Left kidney (tissue), 1 donor: ENCODE measurements at regions not wholly inside any gene's neighbourhood (a gene's known extent, or its start where the extent isn't known, plus 50 kb on each side); places are given as distances from the start of the nearest gene placed in this dataset.

Experiments
- DNase-seq: peaks from one replicate; pipeline ENCODE4 v3.0.0-alpha.2; 2013

DNA sequence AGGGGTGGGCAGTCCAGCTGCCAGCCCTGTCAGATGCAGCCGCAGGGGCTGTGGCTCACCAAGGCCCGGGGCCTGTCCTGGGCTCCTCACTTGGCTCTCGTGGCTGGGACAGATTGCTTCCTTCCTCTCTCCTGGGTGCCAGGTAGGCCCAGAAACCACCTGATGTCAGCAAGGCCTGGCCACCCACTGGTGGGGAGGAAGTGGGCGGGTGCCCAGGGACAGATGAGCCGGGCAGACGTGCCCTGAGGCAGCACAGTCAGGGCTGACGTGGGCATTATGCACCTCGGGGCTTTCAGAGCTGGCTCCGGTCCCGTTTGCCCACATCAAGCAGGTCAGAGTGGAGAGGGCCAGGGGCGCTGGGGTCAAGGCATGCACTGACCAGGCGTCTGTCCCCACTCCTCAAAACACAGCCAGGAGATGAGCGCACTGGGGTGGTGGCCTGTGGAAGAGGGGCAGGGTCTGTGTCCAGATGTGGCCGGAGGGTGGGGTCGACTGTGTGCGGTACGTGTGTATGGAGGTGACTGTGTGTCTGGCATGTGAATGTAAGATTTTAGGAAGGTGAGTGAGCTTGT, 133.2 kb upstream of the PTPN1 start:
- DNase-seq = no peak

DNA sequence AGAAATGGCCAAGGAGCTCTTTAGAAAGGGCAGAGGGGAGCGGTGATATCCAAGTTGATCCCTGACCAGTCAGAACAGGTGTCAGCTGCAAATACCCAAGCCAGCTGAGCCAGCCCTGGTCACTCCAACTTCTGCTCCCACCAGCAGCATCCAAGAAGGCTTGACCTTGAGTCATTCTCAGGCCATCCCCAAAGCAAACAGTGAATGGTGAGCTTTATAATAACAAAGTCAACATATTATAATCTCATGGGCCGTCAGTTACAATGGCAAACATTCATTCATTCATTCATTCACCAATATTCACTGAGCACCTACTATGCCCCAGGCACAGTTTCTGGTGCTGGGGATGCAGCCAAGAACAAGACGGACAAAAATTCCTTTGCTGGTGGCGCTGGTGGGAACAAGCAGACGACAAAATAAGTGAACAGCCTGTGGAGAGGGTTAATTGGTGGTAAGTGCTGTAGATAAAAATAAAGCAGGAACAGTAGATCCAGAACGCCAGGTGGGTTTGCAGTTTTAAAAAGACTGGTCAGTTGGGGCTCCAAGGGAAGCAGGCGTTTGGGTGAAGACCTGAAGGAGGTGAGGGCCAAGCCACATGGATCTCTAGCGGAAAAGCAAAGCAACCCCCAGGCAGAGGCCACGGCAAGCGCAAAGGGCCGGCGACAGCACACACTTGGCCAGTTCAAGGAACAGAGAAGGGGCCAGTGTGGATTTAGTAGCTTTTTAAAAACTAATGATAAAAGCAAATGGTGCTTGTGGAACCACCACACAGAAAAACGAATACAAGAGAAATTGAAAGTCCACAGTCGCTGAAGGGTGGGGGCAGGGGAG, 131.8 kb upstream of the PTPN1 start:
- DNase-seq = no peak

DNA sequence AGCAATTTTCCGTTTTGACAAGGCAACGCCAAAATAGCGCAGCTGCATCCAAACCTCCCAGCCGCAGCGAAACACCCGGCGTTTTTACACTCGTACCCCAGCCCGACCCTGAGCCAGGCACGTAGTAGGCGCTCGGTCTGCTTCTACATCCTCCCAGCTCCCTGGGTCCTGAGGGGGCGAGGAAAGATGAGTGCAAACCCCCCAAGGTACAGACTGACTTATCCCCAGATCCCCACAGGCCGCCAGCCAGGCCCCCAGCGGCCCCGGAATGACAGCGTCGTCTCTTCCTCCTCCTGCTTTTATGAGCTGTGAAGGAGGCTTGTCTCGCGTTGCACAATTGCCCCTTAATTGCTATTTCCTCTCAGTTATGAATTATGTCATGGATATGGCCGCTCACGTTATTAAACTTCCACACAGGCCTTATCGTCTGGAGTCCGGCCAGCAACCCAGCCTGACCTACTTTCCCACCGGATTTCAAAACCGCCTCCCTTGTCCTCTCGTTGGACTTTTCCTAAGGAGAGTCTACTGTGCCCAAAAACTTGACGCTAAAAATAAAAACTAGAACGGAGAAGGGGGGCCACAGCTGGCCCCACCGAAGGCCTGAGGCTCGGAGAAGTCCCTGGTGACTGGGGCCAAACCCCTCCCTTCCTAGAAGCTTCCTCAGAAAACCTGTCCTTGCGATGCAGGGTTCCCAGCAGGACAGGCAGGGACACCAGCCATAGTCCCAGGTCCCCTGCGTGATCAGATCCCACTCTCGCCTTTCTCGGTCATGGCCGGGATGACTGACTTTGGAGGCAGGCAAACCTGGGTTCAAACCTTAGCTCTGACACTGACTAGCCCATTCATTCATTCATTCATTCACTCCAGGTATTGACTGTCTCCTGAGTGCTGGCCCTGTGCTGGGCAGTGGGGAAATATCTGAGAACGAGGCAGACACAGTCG, 130.9 kb upstream of the PTPN1 start:
- peak; percentile 41 for DNase-seq

DNA sequence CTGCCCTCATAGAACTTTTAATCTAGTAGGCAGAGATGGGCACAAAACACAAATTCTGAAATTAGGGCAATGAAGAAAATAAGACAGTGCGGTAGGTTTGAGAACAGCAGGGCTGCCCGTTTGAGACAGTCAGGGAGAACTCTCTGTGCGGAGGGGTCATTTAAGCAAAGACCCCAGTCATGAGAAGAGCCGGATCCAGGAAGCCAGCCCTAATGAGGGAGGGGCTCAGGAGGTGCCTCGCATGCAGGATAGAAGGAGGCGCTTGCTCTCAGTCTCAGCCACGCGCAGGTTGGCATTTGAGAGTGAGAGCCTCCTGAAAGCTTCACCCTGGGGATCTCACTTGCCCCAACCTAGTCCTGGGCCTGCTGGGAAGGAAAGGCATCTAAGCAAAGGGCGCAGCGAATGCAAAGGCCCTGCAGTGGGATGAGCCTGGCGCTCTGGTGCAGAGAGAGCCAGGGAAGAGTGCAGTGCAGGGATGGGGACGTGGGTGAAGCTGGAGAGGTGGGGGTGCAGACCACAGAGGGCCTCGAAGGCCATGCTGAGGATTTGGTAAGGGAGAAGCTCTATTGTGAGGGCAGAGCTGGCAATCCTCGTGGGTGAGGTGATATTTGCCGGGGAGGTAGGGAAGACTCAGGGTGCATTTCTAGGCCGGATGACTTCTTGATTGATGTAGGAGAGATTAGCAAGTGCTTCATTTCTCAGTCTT, 130.0 kb upstream of the PTPN1 start:
- no peak for DNase-seq

DNA sequence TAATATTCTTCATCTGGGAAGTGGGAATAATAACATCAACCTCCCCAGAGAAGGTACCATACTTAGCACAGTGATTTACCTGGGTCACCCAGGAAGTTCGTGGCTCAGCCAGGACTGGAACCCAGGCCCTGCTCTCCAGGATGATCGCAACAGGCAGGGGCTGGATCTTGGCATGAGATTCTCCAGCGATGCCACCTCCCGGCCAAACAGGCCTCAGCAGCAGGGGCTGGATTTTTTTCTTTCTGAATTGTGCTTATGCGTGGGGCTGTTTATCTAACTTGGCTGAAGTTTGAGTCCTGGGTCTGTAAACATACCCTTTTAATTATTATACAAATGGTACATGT, 129.5 kb upstream of the PTPN1 start:
- no peak for DNase-seq

DNA sequence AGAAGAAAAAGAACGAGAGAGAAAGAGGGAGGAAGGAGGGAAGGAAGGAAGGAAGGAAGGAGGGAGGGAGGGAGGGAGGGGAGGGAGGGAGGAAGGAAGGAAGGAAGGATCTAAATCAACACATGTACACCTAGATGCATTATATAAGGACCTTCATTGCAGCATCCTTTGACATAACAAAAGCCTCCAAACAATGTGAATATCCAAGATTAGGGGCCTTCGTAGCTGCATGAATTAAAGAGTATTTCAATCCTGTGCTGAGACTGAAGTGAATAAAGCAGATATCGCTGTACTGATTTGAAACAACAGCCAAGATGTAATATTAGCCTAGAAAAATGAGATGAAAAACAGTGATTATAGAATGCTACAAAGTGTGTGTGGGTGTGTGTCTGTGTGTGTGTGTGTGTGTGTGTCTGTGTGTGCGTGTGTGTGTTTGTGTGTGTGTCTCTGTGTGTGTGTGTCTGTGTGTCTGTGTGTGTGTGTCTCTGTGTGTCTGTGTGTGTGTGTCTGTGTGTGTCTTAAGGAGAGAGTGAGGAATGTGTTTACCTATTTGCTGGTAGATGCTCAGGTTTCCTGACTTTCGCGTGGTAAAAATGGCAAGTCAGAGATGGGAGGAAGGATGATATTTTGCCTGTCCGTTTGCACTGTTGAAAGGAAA, 129.0 kb upstream of the PTPN1 start:
- no peak for DNase-seq

DNA sequence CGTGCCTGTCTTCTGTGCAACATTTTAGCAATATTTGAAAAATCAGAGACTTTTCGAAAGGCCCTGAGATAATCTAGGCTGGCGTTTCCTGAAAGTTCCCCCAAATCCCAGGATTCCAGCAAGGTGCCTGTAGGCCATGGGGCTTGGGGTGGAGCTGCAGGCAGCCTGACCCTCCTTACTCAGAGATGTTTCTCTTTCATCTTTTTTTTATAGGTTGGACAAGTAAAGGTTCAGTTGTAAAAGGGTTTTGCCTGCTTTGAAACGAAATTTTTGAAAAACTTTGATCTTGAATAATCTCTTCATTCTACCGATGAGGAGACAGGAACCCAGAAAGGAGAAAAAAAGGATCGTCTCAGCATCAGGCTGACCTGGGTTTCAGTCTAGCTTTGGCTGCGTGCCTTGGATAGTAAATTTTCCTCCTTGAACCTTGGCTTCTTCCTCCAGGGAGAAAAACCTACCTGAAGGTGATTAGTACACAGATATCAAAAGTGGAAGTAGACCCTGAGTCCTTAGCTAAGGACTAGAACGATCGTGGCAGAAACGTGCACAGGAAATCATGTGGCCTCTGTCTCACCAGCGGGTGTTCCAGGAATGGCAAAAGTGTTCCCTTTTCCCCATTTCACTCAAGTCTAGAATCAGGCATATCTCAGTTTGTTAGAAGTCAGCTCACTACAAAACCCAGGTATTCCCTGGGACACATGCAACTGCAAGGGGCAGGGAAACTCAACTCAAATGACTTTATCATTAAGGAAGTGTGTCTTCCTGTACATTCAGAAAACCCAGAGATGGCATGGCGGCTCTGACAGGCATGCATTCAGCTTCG, 128.2 kb upstream of the PTPN1 start:
- DNase-seq = no peak

DNA sequence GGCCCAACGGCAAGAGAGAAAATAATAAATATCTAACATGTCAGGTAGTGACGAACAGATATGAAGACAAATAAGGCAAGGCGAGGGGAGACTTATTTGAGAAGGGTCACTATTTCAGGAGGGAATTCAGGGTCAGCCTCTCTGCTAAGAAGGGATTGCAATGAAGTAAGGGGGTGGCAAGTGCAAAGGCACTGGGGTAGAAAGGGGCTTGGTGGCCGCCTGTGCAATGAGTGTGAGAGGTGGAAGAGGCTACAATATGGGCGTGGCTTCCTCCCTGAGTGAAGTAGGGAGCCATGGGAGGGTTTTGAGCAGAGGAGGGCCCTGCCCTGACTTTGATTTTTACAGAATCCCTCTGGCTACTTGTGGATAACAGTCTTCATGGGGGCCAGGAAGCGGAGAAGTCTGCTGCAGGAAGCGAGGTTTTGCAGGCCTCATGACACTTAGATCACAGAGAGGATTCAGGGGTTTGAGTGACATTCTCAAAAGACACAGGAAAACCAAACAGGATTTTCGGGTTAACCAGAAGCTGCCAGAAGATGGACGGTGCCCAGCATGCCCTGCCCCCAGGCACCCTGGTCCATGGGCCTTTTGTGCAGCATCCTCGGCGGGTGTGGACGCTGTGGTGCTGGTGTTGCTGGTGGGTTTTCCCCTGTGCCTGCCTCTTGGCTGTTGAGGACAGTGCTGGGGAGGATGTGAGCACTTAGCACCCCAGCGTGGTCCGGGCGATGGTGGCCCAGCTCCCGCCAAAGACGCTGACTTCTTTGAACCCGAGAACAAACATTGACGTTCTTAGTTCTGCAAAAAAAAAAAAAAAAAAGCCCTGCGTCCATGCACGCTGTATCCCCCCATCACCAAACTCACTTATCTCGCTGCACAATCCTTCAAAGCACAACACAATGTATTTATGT, 124.2 kb upstream of the PTPN1 start:
- no peak for DNase-seq

DNA sequence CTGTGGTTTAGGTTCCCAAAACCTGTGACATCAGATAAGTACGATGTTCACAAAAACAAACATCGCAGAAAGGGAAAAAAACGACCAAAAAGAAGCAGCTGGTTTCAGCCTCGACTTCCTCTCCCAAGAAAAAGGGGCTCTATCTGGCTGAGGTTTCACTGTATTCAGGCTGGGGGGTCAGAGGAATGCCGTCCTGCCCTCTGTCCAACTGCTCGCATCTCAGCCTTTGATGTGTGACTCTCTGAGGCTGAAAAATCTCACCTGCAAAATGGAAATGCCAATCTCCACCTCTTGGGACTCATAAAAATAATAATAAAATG, 123.6 kb upstream of the PTPN1 start:
- no peak for DNase-seq

DNA sequence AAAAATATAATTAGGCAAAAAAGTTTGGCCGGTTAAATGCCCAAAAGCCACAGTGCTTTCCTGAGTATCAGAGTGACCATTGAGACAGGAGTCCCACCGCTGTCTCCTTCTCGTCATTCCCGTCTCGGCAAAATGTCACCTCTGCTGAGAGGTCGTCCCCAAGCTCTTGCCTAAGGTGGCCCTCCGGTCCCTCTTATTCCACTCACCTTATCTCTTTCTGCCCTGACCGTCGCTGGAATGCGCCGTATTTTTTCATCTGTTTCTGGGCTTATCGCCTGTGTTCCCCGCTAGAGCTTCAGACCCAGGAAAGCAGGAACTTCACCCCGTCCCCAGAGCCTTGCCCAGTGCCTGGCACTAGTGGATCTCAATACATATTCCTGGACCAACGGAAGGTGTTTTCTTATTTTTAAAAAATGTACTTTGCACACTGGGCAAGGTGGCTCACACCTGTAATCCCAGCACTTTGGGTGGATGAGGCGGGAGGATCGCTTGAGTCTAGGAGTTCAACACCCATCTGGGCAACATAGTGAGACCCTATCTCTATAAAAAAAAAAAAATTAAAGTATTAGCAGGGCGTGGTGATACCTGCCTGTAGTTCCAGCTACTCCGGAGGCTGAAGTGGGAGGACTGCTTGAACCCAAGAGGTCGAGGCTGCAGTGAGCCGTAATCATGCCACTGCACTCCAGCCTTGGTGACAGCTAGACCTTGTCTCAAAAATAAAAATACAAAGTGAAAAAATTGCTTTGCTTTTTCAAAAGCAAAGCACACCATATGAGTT, 122.8 kb upstream of the PTPN1 start:
- no peak for DNase-seq

DNA sequence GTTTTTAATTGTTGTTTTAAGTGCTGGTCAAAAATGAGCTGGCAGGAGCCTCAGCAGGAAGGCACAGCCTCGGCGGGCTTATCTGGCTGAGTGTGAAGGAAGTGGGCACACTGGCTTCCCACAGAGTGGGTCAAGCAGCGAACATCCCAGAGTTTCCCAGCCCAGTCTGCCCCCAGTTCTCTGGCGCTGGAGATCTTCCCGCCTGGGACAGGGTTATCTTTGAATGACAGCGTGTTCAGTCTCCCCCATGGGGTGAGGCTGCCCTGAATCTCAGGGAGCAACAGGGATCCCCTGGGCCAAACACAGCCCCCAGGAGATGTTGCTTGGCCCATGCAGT, 122.2 kb upstream of the PTPN1 start:
- DNase-seq = no peak

DNA sequence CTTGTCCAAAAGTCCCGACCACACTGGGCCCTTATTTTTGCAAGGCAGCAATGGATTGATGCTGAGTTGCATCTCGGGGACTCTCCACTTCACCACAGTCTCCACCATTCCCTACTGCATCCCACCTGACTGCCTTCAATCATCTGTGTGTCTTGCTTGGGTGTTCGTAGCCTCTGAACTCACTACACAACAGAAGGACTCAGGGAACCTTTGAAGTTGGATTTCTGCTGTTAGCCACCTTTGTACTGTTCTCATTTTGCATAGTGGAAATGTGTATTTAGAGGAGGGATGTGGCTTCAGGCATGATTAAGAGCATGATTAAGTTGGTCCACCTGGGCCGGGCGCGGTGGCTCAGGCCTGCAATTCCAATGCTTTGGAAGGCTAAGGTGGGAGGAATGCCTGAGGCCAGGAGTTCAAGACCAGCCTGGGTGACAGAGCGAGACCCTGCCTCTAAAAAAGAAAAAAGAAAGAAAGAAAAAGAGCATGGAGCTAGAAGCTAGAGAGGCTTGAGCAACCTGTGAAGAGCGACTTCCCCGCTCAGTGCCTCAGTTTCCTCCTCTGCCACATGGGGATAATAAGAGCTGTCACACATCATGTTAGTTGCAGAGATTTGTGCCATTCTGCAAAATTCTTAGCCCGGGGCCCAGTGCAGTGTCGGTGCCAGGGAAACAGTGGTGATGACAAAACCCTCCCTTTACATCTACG, 121.3 kb upstream of the PTPN1 start:
- DNase-seq = no peak

DNA sequence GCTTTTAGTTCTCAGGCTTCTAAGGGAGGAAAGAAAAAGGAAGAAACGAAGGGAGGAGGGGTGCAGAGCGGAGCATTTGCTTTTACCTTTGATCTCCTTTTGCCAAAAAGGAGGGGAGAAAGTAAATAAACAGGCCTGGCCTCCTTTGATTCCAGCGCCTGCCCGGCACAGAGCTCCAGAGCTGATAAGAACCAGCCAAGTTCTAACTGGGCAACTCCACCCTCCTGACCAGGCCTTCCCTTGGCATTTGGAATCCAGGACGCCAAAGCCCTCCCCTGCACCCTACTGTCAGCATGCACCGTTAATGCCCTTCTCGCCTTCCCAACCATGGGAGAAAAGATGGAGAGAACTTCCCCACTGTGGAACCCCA, 120.8 kb upstream of the PTPN1 start:
- DNase-seq = no peak

DNA sequence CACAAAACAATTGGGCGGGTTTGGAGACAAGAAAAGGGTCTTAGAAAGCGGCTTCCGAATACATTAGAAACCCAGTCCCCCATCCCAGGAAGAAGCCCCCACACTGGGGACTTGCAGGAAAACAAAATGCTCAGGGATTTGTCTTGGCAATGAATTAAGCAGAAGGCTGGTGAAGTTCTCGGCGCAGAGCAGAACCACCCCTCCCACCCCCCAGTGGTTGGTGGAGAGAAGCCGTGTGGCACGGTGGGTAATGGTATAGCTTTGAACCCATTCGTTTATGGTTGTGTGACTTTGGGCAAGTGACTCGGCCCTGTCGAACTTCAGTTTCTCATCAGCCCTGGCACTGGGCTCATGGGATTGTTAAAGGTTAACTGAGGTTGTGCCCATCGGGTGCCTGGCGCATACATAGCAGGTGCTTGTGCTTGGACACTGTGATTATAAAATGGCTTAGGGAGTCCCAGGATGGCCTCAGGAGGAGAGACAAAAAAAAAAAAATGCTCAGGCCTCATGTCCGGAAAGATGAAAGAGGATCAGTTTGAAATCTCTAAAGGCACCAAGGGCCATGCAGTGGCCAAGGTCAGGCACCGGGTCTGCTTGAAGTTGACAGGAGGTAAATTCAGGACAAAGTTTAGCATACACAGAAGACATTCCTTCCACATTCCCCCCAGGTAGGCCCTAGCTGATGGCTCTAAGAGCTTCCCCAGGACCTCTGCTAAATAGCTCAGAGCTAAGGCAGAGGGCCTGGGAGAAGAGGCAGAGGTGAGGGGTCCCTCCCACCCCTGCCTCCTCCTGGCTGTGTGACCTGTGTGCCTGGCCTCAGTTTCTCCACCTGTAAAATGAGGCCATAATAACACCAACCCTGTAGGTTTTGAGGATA, 120.1 kb upstream of the PTPN1 start:
- DNase-seq = no peak

DNA sequence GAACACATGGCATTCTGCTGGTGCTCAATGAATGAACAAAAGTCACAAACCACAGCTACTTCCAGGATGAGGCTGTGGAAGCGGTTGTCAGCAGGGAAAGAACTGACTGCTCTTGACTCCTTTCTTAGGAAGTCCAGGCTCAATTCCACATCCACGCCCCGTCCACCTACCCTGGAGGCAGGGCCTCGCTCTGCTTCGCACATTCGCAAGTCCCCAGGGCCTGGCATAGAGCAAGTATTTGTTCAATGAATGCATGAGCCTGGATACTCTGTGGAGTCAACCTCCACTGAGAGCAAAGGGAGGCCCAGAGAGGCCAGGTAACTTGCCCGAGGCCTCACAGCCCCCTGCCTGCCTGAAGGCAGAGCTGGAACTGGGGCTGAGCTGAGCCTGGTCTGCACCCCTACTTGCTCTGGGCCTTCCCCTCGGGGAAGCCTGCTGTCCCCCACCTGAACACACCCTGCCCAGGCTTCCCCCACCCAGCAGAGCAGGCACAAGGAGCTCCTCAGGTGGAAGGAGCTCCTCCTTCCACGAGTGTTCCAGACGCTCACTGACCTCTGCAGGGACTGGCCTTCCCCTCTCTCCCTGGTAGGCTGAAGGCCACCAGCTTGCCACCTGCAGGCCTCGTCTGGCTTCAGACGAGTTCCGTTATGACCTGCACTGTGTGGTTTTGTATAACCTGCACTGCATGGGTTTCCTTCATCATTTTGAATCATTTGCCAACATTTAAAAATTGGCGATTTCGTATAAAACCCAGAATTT, 119.3 kb upstream of the PTPN1 start:
- no peak for DNase-seq

DNA sequence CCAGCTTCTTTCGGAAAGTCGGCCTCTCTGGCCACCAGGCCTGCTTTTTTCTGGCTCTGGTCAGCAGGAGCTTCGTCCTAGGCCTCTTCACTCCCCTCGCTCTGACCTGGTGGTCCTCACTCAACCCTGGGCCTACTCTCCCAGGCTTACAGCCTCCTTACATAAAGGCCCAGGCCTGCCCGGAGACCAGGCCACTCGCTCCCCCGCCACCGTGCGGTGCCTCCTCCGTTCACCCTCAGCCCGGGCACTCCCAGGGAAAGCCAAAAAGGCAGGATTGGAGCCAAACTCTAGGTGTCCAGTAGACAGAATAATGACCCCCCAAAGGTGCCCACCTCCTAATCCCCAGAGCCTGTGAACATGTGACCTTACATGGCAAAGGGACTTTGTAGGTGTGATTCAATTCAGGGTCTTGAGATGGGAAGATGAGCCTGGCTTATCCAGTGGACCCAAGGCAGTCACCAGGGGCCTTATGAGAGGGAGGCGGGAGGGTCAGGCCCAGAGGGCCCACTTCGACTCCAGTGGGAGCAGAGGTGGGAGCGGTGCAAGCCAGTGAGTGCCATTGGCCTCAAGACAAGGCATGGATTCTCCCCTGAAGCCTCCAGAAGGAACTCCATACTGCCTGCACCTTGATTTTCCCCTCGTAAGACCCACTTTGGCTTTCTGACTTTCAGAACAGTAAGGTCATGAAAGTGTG, 118.6 kb upstream of the PTPN1 start:
- DNase-seq = no peak
